NT2/D1 (cell line): ENCODE measurements at regions not wholly inside any gene's neighbourhood (a gene's known extent, or its start where the extent isn't known, plus 50 kb on each side); places are given as distances from the start of the nearest gene placed in this dataset.

Experiments used
- SUZ12 ChIP-seq: IDR thresholded peaks from 2 replicates; pipeline ENCODE4 v1.6.1; 2011; ENCODE audit not compliant: insufficient read length, insufficient read depth; ENCODE audit errors: extremely low read depth
- YY1 ChIP-seq: IDR thresholded peaks from 2 replicates; pipeline ENCODE4 v1.6.1; 2011; ENCODE audit not compliant: insufficient read length, insufficient read depth

- TF ChIP-seq SUZ12 = no peak
- no peak for TF ChIP-seq YY1
Observed at GRCh38 chr5:5588887-5589826, 166.7 kb downstream of the ICE1 start.
